ENCODE measurements at regions not wholly inside any gene's neighbourhood (a gene's known extent, or its start where the extent isn't known, plus 50 kb on each side); places are given as distances from the start of the nearest gene placed in this dataset.

GRCh38 chr20:55538261-55538908 lies 466.9 kb downstream of the CBLN4 start:
- no peak for TF ChIP-seq CTCF (IDR thresholded peaks at IDR 0.05; ENCODE audit: insufficient read depth in 1 of 2, low read depth in 1 of 2, low read length in 1 of 2, severe bottlenecking in 1 of 2, unreplicated experiment in 1 of 2)
- no peaks in the 10 kb centered on the region for H3K27me3 ChIP-seq (replicated peaks; ENCODE audit: control insufficient read depth, insufficient read depth, low read length)
- no peak overlapping the region for H3K4me3 ChIP-seq (ENCODE audit: low read depth, low read length)
- intact Hi-C loops (cut with micrococcal nuclease; ENCODE audit: unreplicated experiment) = no loop called here
- no peaks in the 10 kb centered on the region for H3K4me1 ChIP-seq
- ChIA-PET CTCF (no interaction called here), POLR2A (no interaction called here)
- Mint-ChIP-seq H3K4me3 (ENCODE audit: unreplicated experiment) (no peak overlapping the region), H3K27me3 (ENCODE audit: insufficient read depth, unreplicated experiment) (peaks cover 9% of the 10 kb centered on the region), H3K9me3 (ENCODE audit: unreplicated experiment) (no peaks in the 10 kb centered on the region), H3K4me1 (ENCODE audit: low read depth, unreplicated experiment) (no peaks in the 10 kb centered on the region), H3K27ac (ENCODE audit: unreplicated experiment) (no peak overlapping the region), H3K36me3 (ENCODE audit: insufficient read depth, unreplicated experiment) (no peaks in the 10 kb centered on the region)
- no peaks in the 10 kb centered on the region for H3K36me3 ChIP-seq (ENCODE audit: control insufficient read depth, insufficient read depth, low read length)
- no peaks in the 10 kb centered on the region for H3K9me3 ChIP-seq
- no TSS peak for BruUV-seq (replicated peaks)
- no peak for DNase-seq

- H3K27me3 Mint-ChIP-seq (ENCODE audit: insufficient read depth, unreplicated experiment) = peaks cover 6% of the 10 kb centered on the region
- H3K4me1 ChIP-seq = no peaks in the 10 kb centered on the region
- H3K36me3 Mint-ChIP-seq (ENCODE audit: insufficient read depth, unreplicated experiment) = no peaks in the 10 kb centered on the region
- H3K27me3 ChIP-seq (replicated peaks; ENCODE audit: control insufficient read depth, insufficient read depth, low read length) = no peaks in the 10 kb centered on the region
- no peaks in the 10 kb centered on the region for H3K9me3 ChIP-seq
- H3K9me3 Mint-ChIP-seq (ENCODE audit: unreplicated experiment) = no peaks in the 10 kb centered on the region
- no peak overlapping the region for H3K4me3 ChIP-seq (ENCODE audit: low read depth, low read length)
- no peak for DNase-seq
- ChIA-PET CTCF (no interaction called here), POLR2A (no interaction called here)
- BruUV-seq (replicated peaks) = no TSS peak
- H3K4me3 Mint-ChIP-seq (ENCODE audit: unreplicated experiment) = no peak overlapping the region
- intact Hi-C loops (cut with micrococcal nuclease; ENCODE audit: unreplicated experiment) = no loop called here
- H3K4me1 Mint-ChIP-seq (ENCODE audit: low read depth, unreplicated experiment) = no peaks in the 10 kb centered on the region
- H3K27ac Mint-ChIP-seq (ENCODE audit: unreplicated experiment) = no peak overlapping the region
- no peaks in the 10 kb centered on the region for H3K36me3 ChIP-seq (ENCODE audit: control insufficient read depth, insufficient read depth, low read length)
- TF ChIP-seq CTCF (IDR thresholded peaks at IDR 0.05; ENCODE audit: insufficient read depth in 1 of 2, low read depth in 1 of 2, low read length in 1 of 2, severe bottlenecking in 1 of 2, unreplicated experiment in 1 of 2) = no peak
These were observed 470.0 kb downstream of the CBLN4 start for GRCh38 chr20:55535366-55535765.

- intact Hi-C loops (cut with micrococcal nuclease; ENCODE audit: unreplicated experiment) = no loop called here
- POLR2A ChIA-PET = no interaction called here
- CTCF ChIA-PET = no interaction called here
- no peak for TF ChIP-seq CTCF (IDR thresholded peaks at IDR 0.05; ENCODE audit: insufficient read depth in 1 of 2, low read depth in 1 of 2, low read length in 1 of 2, severe bottlenecking in 1 of 2, unreplicated experiment in 1 of 2)
- BruUV-seq (replicated peaks) = no TSS peak
- no peaks in the 10 kb centered on the region for H3K9me3 ChIP-seq
- no peaks in the 10 kb centered on the region for H3K36me3 ChIP-seq (ENCODE audit: control insufficient read depth, insufficient read depth, low read length)
- DNase-seq = no peak
- Mint-ChIP-seq H3K9me3 (ENCODE audit: unreplicated experiment) (no peaks in the 10 kb centered on the region), H3K4me1 (ENCODE audit: low read depth, unreplicated experiment) (no peaks in the 10 kb centered on the region), H3K27ac (ENCODE audit: unreplicated experiment) (no peak overlapping the region), H3K36me3 (ENCODE audit: insufficient read depth, unreplicated experiment) (no peaks in the 10 kb centered on the region), H3K27me3 (ENCODE audit: insufficient read depth, unreplicated experiment) (peaks cover 6% of the 10 kb centered on the region), H3K4me3 (ENCODE audit: unreplicated experiment) (no peak overlapping the region)
- H3K4me1 ChIP-seq = no peaks in the 10 kb centered on the region
- H3K27me3 ChIP-seq (replicated peaks; ENCODE audit: control insufficient read depth, insufficient read depth, low read length) = no peaks in the 10 kb centered on the region
- H3K4me3 ChIP-seq (ENCODE audit: low read depth, low read length) = no peak overlapping the region
These were observed 471.7 kb downstream of the CBLN4 start for GRCh38 chr20:55533632-55534031.

All from Caco-2 (cell line).